ENCODE measurements at regions not wholly inside any gene's neighbourhood (a gene's known extent, or its start where the extent isn't known, plus 50 kb on each side); places are given as distances from the start of the nearest gene placed in this dataset.
"Not testable (repeated sequence)": the region's sequence is repeated elsewhere in the genome, so short reads cannot be mapped to it uniquely, and the experiment has no call there.

GRCh38 chr4:173461170-173461569 is 62.3 kb upstream of the SCRG1 start:
- no peak for TF ChIP-seq CTCF (IDR thresholded peaks at IDR 0.05)
- Histone ChIP-seq H3K4me1 (no peaks in the 10 kb centered on the region), H3K9me3 (no peaks in the 10 kb centered on the region), H3K4me3 (no peak overlapping the region), H3K27me3 (no peaks in the 10 kb centered on the region), H3K27ac (no peak overlapping the region), H3K36me3 (no peaks in the 10 kb centered on the region)
- DNase-seq (ENCODE audit: low spot score in 2 of 2) = no peak
- intact Hi-C loops (cut with DNase I) = no loop called here

GRCh38 chr4:173459857-173460256 is 60.9 kb upstream of the SCRG1 start:
- Histone ChIP-seq H3K9me3 (no peaks in the 10 kb centered on the region), H3K27ac (no peak overlapping the region), H3K27me3 (no peaks in the 10 kb centered on the region), H3K4me3 (no peak overlapping the region), H3K4me1 (no peaks in the 10 kb centered on the region), H3K36me3 (no peaks in the 10 kb centered on the region)
- TF ChIP-seq CTCF (IDR thresholded peaks at IDR 0.05) = no peak
- intact Hi-C loops (cut with DNase I) = no loop called here
- no peak for DNase-seq (ENCODE audit: low spot score in 2 of 2)

GRCh38 chr4:173457893-173458292 is 59.0 kb upstream of the SCRG1 start:
- intact Hi-C loops (cut with DNase I) = no loop called here

GRCh38 chr4:173451435-173451834 is 52.5 kb upstream of the SCRG1 start:
- DNase-seq (ENCODE audit: low spot score in 2 of 2); intact Hi-C loops (cut with DNase I); H3K36me3 ChIP-seq: not testable (repeated sequence)

More at GRCh38 chr4:173457893-173458292, 59.0 kb upstream of the SCRG1 start:
- Histone ChIP-seq H3K4me1 (no peaks in the 10 kb centered on the region), H3K36me3 (no peaks in the 10 kb centered on the region), H3K4me3 (no peak overlapping the region), H3K27me3 (no peaks in the 10 kb centered on the region), H3K27ac (no peak overlapping the region), H3K9me3 (no peaks in the 10 kb centered on the region)
- no peak for DNase-seq (ENCODE audit: low spot score in 2 of 2)
- no peak for TF ChIP-seq CTCF (IDR thresholded peaks at IDR 0.05)

GRCh38 chr4:173450281-173450680 is 51.4 kb upstream of the SCRG1 start:
- Histone ChIP-seq H3K9me3 (no peaks in the 10 kb centered on the region), H3K4me3 (no peak overlapping the region), H3K27me3 (no peaks in the 10 kb centered on the region), H3K36me3 (no peaks in the 10 kb centered on the region), H3K27ac (no peak overlapping the region), H3K4me1 (peaks cover 2 to 15% of the 10 kb centered on the region in 2 donors)
- no peak for TF ChIP-seq CTCF (IDR thresholded peaks at IDR 0.05)
- intact Hi-C loops (cut with DNase I) = no loop called here
- no peak for DNase-seq (ENCODE audit: low spot score in 2 of 2)

More at GRCh38 chr4:173451435-173451834, 52.5 kb upstream of the SCRG1 start:
- not testable (repeated sequence) for H3K9me3 ChIP-seq, H3K27me3 ChIP-seq, H3K4me3 ChIP-seq, H3K27ac ChIP-seq
- peaks cover 2 to 15% of the 10 kb centered on the region in 2 donors for H3K4me1 ChIP-seq

GRCh38 chr4:173449380-173449717 is 50.4 kb upstream of the SCRG1 start:
- no peak overlapping the region for H3K4me3 ChIP-seq
- H3K36me3 ChIP-seq = no peaks in the 10 kb centered on the region
- DNase-seq (ENCODE audit: low spot score in 2 of 2) = no peak
- intact Hi-C loops (cut with DNase I) = no loop called here
- no peaks in the 10 kb centered on the region for H3K27me3 ChIP-seq
- no peak for TF ChIP-seq CTCF (IDR thresholded peaks at IDR 0.05)
- H3K27ac ChIP-seq = no peak overlapping the region
- peaks cover 2 to 15% of the 10 kb centered on the region in 2 donors for H3K4me1 ChIP-seq
- no peaks in the 10 kb centered on the region for H3K9me3 ChIP-seq
